DMS153 treated with DMSO at 0.1 percent for 48 hours (cell line): ENCODE measurements at regions not wholly inside any gene's neighbourhood (a gene's known extent, or its start where the extent isn't known, plus 50 kb on each side); places are given as distances from the start of the nearest gene placed in this dataset.
"Not testable (repeated sequence)": the region's sequence is repeated elsewhere in the genome, so short reads cannot be mapped to it uniquely, and the experiment has no call there.

Experiments used
- DNase-seq: peaks from one replicate; lab custom pipeline; 2025; ENCODE audit not compliant: unreplicated experiment; lab: John Stamatoyannopoulos, UW

DNA sequence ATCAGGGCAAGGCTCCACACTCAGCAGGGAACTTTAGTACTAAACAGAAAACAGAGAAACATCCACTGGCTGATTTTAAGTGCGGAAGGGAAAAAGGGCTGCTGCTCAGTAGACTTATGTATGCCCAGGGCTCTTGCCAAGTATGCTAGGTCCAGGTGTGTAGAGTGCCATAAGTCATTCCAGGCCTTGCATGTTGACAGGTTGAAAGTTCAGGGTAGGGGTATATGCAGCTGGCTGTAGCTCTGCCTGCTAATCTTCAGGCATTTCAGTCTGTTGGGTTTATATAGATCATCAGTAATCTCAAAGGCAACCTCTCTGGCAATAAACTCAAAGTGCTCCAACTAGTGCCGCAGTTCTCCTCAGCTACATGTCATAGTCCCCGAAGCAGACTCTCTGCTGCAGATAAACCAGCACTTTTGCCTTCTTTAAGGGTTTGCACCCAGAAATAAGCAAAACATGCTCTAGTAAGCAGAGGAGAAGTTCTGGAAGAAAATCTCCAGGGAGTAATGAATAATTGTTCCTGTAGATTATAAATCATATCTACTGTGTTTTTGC is 134.9 kb upstream of the GRIA3 start:
- DNase-seq, result no peak

DNA sequence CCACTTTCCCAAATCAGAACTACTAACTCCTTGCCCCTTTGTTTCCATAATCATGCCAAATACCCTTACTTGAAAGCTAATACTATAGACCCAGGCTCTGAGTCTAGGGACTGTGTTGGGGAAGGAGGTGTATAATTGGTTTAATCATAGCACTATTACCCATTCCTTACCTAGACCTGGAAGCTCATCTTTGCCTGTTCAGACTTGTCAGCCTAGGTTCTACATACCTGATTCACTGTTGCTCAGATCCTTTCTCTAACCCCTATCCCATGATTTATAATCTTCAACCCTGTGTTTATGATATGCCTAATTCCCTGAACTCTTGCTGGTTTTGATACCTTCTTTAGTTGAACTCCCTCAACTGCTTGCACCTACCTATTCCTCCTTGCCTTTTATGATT is 123.1 kb upstream of the GRIA3 start:
- DNase-seq, result no peak

DNA sequence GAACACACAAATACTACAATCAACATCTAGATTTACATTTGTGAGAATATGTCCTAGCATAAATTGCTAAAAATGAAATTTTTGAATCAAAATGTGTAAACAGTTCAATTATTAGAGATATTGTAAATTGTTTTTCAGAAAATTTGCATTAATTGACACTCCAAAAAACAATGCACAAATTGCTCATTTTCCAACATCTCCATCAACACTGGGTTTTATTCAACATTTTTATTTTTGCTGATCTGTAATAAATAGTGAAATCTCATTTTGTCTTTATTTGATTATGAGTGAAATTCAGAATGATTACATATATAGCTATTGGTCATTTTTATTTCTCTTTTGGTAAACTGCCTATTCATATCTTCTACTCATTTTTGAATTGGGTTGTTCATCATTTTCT is 120.0 kb upstream of the GRIA3 start:
- DNase-seq, result no peak

DNA sequence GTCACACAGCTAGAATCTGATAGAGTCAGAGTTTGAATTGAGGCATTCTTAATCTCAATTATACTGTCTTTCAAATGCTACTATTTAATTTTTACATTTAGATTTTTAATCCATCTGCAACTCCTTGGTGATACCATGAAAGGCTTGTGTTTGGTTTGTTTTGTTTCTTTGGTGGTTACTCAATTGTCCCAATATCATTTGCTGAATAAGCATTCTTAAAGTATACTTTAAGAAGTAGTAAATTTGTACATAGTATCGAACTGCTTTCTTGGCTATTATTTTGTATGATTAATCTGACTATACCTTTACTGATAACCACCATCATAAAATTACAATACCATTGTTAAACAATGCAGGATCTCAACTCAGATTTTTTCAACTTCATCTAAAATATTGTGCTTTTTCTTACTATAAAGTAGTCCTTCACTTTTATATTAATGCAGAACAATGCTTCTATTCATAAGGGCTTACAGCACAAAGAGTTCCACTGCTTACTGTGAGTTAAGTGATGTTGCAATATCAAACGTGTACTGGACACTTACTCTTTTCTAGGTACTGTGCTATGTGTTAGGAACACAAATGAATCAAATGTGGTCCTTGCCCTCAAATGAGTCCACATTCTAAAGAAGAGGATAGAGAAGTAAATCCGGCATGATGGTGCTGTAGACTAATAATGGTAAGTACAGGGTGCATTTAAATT is 111.2 kb upstream of the GRIA3 start:
- DNase-seq, result no peak

DNA sequence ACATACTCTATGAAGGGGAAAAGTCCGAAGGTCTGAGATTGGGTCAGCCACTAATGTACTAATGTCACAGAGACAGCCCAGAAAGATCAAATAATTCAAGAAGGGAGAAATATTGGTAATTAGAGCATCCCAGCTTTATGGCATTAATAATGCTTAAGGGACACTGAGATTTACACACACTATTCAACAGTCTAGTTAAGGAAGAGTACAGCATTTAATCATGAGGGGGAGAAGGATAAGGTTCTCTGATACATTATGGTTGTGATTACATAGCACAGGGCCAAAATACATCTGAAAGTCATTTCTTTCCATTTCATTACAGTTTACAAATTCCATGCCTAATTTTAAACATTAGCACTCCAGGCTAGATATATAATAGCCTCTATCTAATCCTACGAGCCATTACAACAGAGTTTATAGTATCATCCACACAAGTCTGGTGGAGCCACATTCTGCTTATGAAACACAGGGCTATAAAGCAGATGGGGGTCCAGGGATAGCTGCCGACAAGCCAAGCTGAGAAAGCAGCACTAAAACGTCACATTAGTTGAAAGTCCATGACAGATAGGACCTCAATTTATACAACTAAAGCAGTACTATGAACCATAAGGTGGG is 108.0 kb upstream of the GRIA3 start:
- no peak for DNase-seq

DNA sequence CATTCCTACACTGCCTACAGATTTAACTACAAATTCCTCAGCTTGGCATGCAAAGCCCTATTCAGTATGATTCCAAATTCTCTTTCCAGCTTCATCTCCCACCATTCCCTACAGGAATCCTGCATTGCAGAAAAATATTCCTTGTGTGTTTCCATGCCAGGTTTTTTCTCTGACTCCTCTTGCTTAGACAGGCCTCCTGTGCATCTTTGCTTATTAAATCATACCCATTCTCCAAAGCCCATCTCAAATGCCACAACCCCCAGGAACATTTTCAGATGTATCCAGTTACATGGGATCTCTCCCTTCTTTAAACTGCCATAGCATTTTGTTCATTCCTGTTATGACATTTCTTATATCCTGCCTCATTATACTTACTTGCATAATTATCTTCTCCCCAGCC is 106.4 kb upstream of the GRIA3 start:
- no peak for DNase-seq

DNA sequence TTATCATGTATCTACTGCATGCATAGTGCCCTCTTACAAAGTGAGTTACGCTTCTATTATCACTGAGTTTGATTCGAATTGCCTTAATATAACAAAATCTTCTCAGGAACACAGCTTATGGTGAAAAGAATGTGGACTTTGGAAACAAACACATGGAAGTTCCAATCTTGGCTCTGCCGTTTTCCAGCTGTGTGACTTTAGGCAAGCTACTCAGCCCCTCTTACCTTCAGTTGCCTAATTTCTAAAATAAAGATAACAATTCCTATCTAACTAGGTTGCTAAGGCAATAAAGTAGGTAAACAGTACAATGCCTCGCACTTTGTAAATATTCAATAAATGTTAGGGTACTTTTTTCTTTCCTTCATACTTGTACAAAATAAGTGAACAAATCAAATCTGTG is 104.0 kb upstream of the GRIA3 start:
- DNase-seq, result no peak

DNA sequence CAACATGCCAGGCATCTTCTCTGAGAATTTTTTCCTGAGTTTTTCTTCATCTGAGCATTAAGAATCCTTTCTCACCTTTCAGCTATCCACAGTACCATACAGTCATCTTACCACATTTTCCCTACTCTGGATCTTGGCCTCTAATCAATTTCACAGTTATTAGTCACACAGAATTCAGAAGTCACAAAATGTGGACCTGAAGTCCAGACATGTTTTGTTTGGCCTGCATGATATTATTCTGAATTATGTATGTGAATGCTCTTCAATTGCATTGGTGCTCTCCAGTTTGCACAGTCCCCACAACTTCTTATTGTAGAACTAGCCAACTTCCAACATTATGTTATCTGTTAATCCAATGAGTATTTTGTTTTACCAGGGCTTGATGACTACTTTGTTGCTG is 102.3 kb upstream of the GRIA3 start:
- DNase-seq, result no peak

DNA sequence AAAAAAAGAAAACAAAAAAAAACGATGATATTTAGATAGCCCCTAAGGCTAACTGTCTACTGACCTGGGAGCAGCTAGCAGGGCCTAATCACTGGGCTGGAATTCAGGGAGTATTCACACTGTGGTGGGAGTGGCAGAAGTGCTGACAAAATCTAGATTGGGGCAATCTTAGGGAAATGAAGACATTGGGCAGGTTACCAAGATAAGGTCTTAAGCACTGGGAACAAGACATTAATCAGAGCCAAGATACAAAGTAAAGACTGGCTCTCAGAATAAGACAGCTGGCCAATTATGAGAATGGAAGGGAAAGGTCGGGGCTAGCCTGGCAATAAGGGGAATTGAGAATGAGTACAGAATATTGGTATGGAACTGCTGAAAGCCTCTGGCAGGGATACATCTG is 100.2 kb upstream of the GRIA3 start:
- no peak for DNase-seq

DNA sequence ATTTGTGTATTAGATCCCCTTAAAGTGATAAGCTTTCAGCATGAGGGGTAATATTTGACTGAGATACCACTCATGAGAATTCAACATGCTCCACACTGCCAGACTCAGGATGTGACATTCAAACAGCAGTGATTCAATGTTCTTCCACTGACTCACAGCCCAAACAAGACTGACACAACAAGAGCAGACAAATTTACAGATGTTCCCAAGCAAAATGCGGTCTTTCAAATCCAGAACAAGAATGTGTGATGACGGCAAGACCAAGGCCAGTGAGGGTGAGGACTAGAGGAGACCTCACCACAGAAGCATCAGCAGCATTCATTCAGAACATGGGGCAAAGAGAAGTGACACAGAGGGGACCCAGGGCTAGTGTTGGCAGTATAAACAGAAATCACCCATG is 99.3 kb upstream of the GRIA3 start:
- no peak for DNase-seq

DNA sequence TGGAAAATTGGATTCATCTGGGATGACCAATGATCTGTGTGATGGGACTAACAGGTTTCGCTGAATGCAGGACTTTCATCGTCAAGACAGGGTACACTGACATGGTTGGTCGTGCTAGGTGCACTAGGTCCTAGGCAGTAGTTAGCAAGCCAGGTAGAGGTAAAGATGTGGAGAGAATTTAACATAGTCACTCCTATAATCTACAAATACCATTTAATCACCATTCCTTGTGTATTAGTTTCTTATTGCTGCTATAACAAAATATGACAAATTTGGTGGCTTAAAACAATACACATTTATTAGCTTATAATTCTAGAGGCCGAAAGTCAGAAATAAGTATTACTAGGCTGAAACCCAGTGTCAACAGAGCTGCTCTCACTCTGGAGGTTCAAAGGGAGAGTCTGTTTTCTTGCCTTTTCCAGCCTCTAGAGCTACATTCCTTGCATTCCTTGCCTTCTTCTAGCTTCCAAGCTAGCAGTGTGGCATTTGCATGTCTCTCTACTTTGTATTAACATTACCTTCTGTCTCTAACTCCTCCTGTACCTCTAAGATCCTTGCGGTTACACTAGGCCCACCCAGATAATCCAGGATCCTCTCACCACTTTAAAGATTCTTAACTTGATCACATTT is 98.7 kb upstream of the GRIA3 start:
- DNase-seq, result no peak

DNA sequence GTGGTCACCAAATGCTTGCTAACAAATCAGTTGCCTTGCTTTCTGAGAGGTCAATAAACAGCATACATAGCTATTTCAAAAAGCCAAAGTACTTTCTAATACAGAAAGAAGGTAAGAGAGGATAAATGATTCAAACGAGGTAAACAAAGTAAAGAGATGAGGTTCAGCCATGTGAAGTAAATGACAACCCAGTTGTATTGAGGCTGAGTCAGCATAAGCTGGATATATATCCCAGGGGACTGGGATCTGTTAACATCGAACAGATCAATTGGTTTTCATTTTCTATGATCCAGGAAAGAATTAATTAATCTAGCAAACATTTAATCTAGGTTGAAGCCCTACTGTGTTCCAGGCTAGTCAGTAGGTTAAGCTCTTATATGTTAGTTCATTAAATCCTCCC is 97.3 kb upstream of the GRIA3 start:
- DNase-seq, result no peak

DNA sequence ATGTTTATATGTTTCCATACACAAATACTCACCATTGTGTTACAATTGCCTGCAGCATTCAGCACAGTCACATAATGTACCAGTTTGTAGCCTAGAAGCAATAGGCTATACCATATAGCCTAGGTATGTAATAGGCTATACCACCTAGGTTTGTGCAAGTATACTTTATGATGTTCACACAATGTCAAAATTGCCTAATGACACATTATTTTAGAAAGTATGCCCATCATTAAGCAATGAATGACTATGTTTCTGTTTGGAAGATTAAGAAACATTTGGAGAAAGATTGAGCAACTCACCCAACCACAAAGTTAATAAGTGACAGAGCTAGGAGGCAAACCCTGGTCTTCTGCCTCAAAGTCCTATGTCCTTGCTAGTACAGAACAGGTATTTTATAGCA is 96.8 kb upstream of the GRIA3 start:
- DNase-seq, result no peak

DNA sequence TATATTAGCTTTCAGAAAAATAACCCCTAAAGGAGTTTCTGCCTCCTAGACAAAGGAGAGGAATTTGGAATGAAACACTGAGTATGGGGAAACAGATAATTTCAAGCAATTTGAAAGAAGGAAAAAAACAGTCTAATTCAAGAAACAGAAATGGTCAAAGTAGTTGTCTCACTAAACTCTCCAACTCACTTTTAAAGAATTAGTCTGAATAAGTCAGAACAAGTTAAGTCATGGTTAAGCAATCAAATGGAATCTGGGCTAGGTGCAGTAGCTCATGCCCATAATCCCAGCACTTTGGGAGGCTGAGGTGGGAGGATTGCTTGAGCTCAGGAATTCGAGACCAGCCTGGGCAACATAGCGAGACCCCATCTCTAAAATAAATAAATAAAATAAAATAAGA is 95.7 kb upstream of the GRIA3 start:
- DNase-seq, result no peak

DNA sequence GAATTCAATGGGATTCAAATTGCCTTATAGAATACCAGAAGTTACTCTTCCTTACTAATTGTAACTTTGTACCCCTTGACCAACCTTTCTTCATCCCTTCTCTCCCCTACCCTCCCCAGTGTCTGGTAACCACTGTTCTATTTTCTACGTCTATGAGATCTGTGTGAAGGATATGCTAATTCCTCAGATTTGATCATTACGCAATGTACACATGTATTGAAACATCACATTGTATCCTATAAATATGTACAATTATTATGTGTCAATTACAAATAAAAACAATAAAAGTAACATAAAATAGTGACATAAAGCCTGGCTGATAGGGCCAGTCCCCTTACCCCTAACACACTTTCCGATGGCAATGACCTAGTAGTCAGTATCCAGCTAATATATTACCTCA is 95.1 kb upstream of the GRIA3 start:
- no peak for DNase-seq

DNA sequence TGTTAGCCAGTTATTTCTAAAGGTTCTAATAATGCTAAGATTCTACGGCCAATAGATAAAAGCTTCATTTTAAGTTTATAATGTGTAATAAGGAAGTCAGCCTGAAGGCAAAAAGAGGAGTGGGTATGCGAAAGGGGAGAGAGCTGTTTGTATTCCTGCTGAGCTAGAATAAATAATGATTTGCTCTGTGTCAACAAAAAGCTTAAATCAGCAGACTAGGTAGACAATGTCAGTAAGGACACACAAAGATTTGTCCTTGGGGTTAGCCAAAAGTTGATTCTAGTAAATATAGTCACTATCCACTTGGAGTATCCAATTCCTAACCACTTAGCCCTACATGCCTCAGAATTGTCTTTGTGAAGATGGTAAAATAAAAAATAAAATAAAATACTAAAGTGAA is 90.3 kb upstream of the GRIA3 start:
- peak; percentile 17 for DNase-seq

DNA sequence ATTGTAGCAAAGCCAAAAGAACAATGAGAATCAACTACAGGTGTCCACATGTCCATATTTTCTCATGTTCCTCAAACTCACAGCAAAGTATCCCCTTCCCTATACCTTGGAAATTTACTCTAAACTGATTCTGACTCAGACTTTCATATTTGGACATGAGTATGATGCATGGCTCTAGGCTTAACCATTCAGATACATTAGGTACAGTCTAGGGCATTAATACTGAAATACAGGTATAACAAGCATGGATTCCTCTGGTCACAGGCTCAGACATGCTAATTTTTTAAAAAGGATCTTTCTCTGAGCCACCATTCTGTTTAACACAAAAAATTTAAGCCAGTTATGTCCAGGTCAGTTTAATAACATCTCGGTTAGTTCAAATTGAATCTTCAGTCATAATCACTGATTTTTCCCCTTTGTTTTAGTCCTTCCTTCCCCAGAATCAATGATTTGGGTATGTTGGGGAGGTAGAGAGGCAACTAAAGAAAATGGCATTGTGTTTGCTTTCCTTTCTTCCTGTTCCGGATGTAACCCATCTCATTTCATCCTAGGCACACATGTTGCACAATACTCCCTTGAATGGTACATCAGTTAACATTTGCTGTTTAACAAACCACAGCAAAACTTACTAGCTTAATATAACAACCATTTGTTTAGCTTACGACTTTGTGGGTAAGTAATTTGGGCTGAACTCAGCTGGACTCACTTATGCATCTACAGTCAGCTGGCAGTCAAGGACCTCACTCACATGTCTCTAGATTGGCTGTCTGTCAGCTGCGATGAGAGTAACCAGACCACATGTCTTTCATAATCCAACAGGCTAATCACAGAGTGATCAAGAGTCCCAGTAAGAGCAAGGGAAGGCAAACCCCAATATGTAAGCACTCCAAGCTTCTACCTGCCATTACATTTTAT is 75.3 kb upstream of the GRIA3 start:
- DNase-seq, result no peak

DNA sequence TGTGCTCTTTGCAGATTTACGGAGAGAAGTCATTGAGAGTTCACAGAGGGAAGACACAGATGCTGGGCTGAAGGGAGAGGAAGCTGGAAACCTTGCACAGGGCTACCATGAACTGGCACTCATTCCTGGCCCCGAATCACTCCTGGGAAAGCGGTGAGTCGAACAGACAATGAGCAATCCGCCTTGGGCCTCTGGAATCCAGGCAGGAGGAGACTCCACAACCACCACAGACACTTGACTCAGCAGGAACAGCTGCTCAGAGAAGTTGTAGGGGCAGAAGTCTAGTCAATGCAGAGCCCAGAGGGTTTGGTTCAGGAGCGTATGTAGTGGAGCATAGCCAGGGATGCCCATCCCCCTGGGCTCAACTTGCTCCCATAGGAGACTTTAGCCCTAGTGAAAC is 62.8 kb upstream of the GRIA3 start:
- DNase-seq, result no peak

DNA sequence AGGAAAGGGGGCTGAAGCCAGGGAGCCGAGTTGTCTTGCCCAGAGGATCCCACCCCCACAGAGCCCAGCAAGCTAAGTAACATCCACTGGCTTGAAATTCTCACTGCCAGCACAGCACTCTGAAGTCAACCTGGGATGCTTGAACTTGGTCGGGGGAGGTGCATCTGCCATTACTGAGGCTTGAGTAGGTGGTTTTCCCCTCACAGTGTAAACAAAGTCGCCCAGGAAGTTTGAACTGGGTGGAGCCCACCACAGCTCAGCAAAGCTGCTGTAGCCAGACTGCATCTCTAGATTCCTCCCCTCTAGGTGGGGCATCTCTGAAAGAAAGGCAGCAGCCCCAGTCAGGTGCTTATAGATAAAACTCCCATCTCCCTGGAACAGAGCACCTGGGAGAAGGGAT is 54.3 kb upstream of the GRIA3 start:
- DNase-seq, result not testable (repeated sequence)
